Activated naive CD4-positive, alpha-beta T cell treated with anti-CD3 and anti-CD28 coated beads, Interleukin-2, amount 50 U/mL, for 16 hours (primary cell): ENCODE measurements at regions not wholly inside any gene's neighbourhood (a gene's known extent, or its start where the extent isn't known, plus 50 kb on each side); places are given as distances from the start of the nearest gene placed in this dataset.

Source experiments
- DNase-seq: peaks from one replicate; pipeline ENCODE4 v3.0.0-alpha.2; 2020

- no peak for DNase-seq
Measured at GRCh38 chr16:51953286-51953985, 593.5 kb downstream of the TOX3 start.

- no peak for DNase-seq
Measured at GRCh38 chr16:51952500-51952899, 594.4 kb downstream of the TOX3 start.

- DNase-seq, result no peak
Measured at GRCh38 chr16:51951668-51952298, 595.2 kb downstream of the TOX3 start.

- no peak for DNase-seq
Measured at GRCh38 chr16:51950118-51950780, 596.7 kb downstream of the TOX3 start.

GRCh38 chr16:51949282-51949681 lies 597.7 kb downstream of the TOX3 start:
- no peak for DNase-seq

GRCh38 chr16:51941412-51941811 lies 605.5 kb downstream of the TOX3 start:
- DNase-seq, result no peak

- no peak for DNase-seq
Measured at GRCh38 chr16:51940183-51940582, 606.8 kb downstream of the TOX3 start.

GRCh38 chr16:51939378-51939871 lies 607.5 kb downstream of the TOX3 start:
- DNase-seq, result no peak

GRCh38 chr16:51938861-51939260 lies 608.1 kb downstream of the TOX3 start:
- DNase-seq, result no peak

- DNase-seq, result no peak
Measured at GRCh38 chr16:51937771-51938170, 609.2 kb downstream of the TOX3 start.

GRCh38 chr16:51936846-51937245 lies 610.1 kb downstream of the TOX3 start:
- no peak for DNase-seq

GRCh38 chr16:51932317-51932716 lies 614.6 kb downstream of the TOX3 start:
- DNase-seq, result no peak

GRCh38 chr16:51931653-51932052 lies 615.3 kb downstream of the TOX3 start:
- no peak for DNase-seq

GRCh38 chr16:51924744-51925143 lies 622.2 kb downstream of the TOX3 start:
- no peak for DNase-seq

GRCh38 chr16:51922476-51922875 lies 624.5 kb downstream of the TOX3 start:
- DNase-seq, result no peak

- no peak for DNase-seq
Measured at GRCh38 chr16:51919736-51920135, 627.2 kb downstream of the TOX3 start.

GRCh38 chr16:51916814-51917213 lies 630.1 kb downstream of the TOX3 start:
- DNase-seq, result no peak

- DNase-seq, result no peak
Measured at GRCh38 chr16:51916231-51916630, 630.7 kb downstream of the TOX3 start.

GRCh38 chr16:51907680-51908079 lies 639.3 kb downstream of the TOX3 start:
- no peak for DNase-seq

GRCh38 chr16:51900221-51900780 lies 646.6 kb downstream of the TOX3 start:
- DNase-seq, result no peak

GRCh38 chr16:51898872-51899271 lies 648.1 kb downstream of the TOX3 start:
- no peak for DNase-seq

GRCh38 chr16:51896013-51896412 lies 650.9 kb downstream of the TOX3 start:
- no peak for DNase-seq

GRCh38 chr16:51892293-51893007 lies 654.5 kb downstream of the TOX3 start:
- DNase-seq, result no peak
